ENCODE measurements at regions not wholly inside any gene's neighbourhood (a gene's known extent, or its start where the extent isn't known, plus 50 kb on each side); places are given as distances from the start of the nearest gene placed in this dataset.

- no peak for DNase-seq (ENCODE audit: low spot score)
Observed at GRCh38 chr3:118272991-118273390, 761.7 kb downstream of the IGSF11 start.

- no peak for DNase-seq (ENCODE audit: low spot score)
Observed at GRCh38 chr3:118277814-118278213, 756.8 kb downstream of the IGSF11 start.

GRCh38 chr3:118292841-118293240 lies 741.8 kb downstream of the IGSF11 start:
- no peak for DNase-seq (ENCODE audit: low spot score)

GRCh38 chr3:118298133-118298532 lies 736.5 kb downstream of the IGSF11 start:
- no peak for DNase-seq (ENCODE audit: low spot score)

GRCh38 chr3:118304557-118304956 lies 730.1 kb downstream of the IGSF11 start:
- DNase-seq (ENCODE audit: low spot score), result no peak

- no peak for DNase-seq (ENCODE audit: low spot score)
Observed at GRCh38 chr3:118332699-118333098, 701.9 kb downstream of the IGSF11 start.

- no peak for DNase-seq (ENCODE audit: low spot score)
Observed at GRCh38 chr3:118337649-118338048, 697.0 kb downstream of the IGSF11 start.

GRCh38 chr3:118347396-118348168 lies 687.1 kb downstream of the IGSF11 start:
- DNase-seq (ENCODE audit: low spot score), result no peak

- no peak for DNase-seq (ENCODE audit: low spot score)
Observed at GRCh38 chr3:118348169-118348557, 686.5 kb downstream of the IGSF11 start.

- no peak for DNase-seq (ENCODE audit: low spot score)
Observed at GRCh38 chr3:118354556-118354955, 680.1 kb downstream of the IGSF11 start.

GRCh38 chr3:118369892-118370491 lies 664.7 kb downstream of the IGSF11 start:
- no peak for DNase-seq (ENCODE audit: low spot score)

- no peak for DNase-seq (ENCODE audit: low spot score)
Observed at GRCh38 chr3:118380576-118380975, 654.1 kb downstream of the IGSF11 start.

GRCh38 chr3:118396491-118396890 lies 638.2 kb downstream of the IGSF11 start:
- DNase-seq (ENCODE audit: low spot score), result no peak

GRCh38 chr3:118400086-118400485 lies 634.6 kb downstream of the IGSF11 start:
- no peak for DNase-seq (ENCODE audit: low spot score)

GRCh38 chr3:118400886-118401285 lies 633.8 kb downstream of the IGSF11 start:
- no peak for DNase-seq (ENCODE audit: low spot score)

GRCh38 chr3:118401887-118402286 lies 632.8 kb downstream of the IGSF11 start:
- no peak for DNase-seq (ENCODE audit: low spot score)

GRCh38 chr3:118402971-118403370 lies 631.7 kb downstream of the IGSF11 start:
- no peak for DNase-seq (ENCODE audit: low spot score)

GRCh38 chr3:118406562-118406961 lies 628.1 kb downstream of the IGSF11 start:
- DNase-seq (ENCODE audit: low spot score), result no peak

GRCh38 chr3:118408431-118408830 lies 626.2 kb downstream of the IGSF11 start:
- no peak for DNase-seq (ENCODE audit: low spot score)

GRCh38 chr3:118412503-118412902 lies 622.1 kb downstream of the IGSF11 start:
- no peak for DNase-seq (ENCODE audit: low spot score)

GRCh38 chr3:118425272-118425837 lies 609.3 kb downstream of the IGSF11 start:
- DNase-seq (ENCODE audit: low spot score), result no peak

- no peak for DNase-seq (ENCODE audit: low spot score)
Observed at GRCh38 chr3:118433825-118434224, 600.8 kb downstream of the IGSF11 start.

GRCh38 chr3:118435851-118436350 lies 598.7 kb downstream of the IGSF11 start:
- no peak for DNase-seq (ENCODE audit: low spot score)

Measured in hematopoietic multipotent progenitor cell treated with erythropoietin and hydrocortisone succinate and interleukin-3 and kit ligand, for 15 days (in vitro differentiated cells).